Activated gamma-delta T cell treated with anti-CD3 and anti-CD28 coated beads, Interleukin-2, amount 50 U/mL, for 16 hours (primary cell): ENCODE measurements at regions not wholly inside any gene's neighbourhood (a gene's known extent, or its start where the extent isn't known, plus 50 kb on each side); places are given as distances from the start of the nearest gene placed in this dataset.

ENCODE experiments used
- DNase-seq: peaks from one replicate; pipeline ENCODE4 v3.0.0-alpha.2; 2020; ENCODE audit warnings: low read depth

GRCh38 chr5:17893026-17893635, 258.9 kb downstream of the TAF11L14 start:
- no peak for DNase-seq

- DNase-seq: no peak
These were observed 261.2 kb downstream of the TAF11L14 start for GRCh38 chr5:17895288-17896033.

GRCh38 chr5:17896605-17897004, 262.3 kb downstream of the TAF11L14 start:
- DNase-seq: no peak

- no peak for DNase-seq
These were observed 263.5 kb downstream of the TAF11L14 start for GRCh38 chr5:17897776-17898175.

GRCh38 chr5:17898766-17899165, 264.5 kb downstream of the TAF11L14 start:
- no peak for DNase-seq

- DNase-seq: no peak
These were observed 272.8 kb downstream of the TAF11L14 start for GRCh38 chr5:17907094-17907493.

- no peak for DNase-seq
These were observed 276.1 kb downstream of the TAF11L14 start for GRCh38 chr5:17910318-17910717.

GRCh38 chr5:17912794-17913193, 278.5 kb downstream of the TAF11L14 start:
- no peak for DNase-seq

- no peak for DNase-seq
These were observed 282.2 kb downstream of the TAF11L14 start for GRCh38 chr5:17916446-17916845.

- DNase-seq: no peak
These were observed 283.2 kb downstream of the TAF11L14 start for GRCh38 chr5:17917465-17917864.

GRCh38 chr5:17918373-17919104, 284.3 kb downstream of the TAF11L14 start:
- no peak for DNase-seq

- no peak for DNase-seq
These were observed 291.0 kb downstream of the TAF11L14 start for GRCh38 chr5:17925276-17925675.

- DNase-seq: no peak
These were observed 294.3 kb downstream of the TAF11L14 start for GRCh38 chr5:17928581-17928981.

GRCh38 chr5:17929171-17929570, 294.9 kb downstream of the TAF11L14 start:
- DNase-seq: no peak

- DNase-seq: no peak
These were observed 296.1 kb downstream of the TAF11L14 start for GRCh38 chr5:17930346-17930745.

- DNase-seq: no peak
These were observed 309.8 kb downstream of the TAF11L14 start for GRCh38 chr5:17944046-17944445.

- DNase-seq: no peak
These were observed 312.8 kb downstream of the TAF11L14 start for GRCh38 chr5:17947029-17947428.

GRCh38 chr5:17951392-17952169, 317.3 kb downstream of the TAF11L14 start:
- DNase-seq: no peak

GRCh38 chr5:17952231-17952630, 318.0 kb downstream of the TAF11L14 start:
- DNase-seq: no peak

- no peak for DNase-seq
These were observed 329.8 kb downstream of the TAF11L14 start for GRCh38 chr5:17964067-17964466.

- DNase-seq: no peak
These were observed 332.6 kb downstream of the TAF11L14 start for GRCh38 chr5:17966640-17967402.

- no peak for DNase-seq
These were observed 342.1 kb downstream of the TAF11L14 start for GRCh38 chr5:17976404-17976803.
